GM12864 (cell line): ENCODE measurements at regions not wholly inside any gene's neighbourhood (a gene's known extent, or its start where the extent isn't known, plus 50 kb on each side); places are given as distances from the start of the nearest gene placed in this dataset.
A peak's percentile ranks its signal among the peaks of the same experiment; 100 is the strongest.

Experiments
- DNase-seq: peaks from one replicate; pipeline ENCODE4 v3.0.0-alpha.2; 2011; ENCODE audit warnings: low read depth
- H3K4me3 ChIP-seq: 2 replicates; pipeline ENCODE4 v1.5.1; 2011; ENCODE audit warnings: mild to moderate bottlenecking, low read depth, low read length, control low read depth
- TF ChIP-seq, protein P1 (sequence below): IDR thresholded peaks from 2 replicates; pipeline ENCODE4 v1.5.1; 2011; ENCODE audit warnings: low read depth, mild to moderate bottlenecking, moderate library complexity, low read length, control low read depth, inconsistent platforms; ENCODE audit errors: missing control alignments

DNA sequence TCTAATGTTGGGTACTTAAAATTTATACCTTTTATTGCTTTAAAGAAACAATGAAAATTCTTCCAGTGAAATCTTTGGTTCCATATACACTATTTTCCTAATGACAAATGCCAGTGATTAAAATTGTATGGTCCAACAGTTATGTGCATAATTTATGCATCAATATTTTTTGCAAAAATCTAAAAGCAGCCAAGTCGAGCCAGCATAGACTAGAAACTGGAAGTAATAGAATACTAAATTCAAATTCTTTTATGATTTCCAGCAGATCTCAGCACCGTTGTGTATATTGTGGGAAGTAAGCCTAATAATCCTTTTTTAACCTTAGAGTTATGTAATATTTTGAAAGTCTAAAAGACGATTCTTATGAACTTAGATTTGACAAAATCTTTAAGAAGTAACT, 652.0 kb upstream of the GOLIM4 start:
- TF ChIP-seq, protein P1, sequence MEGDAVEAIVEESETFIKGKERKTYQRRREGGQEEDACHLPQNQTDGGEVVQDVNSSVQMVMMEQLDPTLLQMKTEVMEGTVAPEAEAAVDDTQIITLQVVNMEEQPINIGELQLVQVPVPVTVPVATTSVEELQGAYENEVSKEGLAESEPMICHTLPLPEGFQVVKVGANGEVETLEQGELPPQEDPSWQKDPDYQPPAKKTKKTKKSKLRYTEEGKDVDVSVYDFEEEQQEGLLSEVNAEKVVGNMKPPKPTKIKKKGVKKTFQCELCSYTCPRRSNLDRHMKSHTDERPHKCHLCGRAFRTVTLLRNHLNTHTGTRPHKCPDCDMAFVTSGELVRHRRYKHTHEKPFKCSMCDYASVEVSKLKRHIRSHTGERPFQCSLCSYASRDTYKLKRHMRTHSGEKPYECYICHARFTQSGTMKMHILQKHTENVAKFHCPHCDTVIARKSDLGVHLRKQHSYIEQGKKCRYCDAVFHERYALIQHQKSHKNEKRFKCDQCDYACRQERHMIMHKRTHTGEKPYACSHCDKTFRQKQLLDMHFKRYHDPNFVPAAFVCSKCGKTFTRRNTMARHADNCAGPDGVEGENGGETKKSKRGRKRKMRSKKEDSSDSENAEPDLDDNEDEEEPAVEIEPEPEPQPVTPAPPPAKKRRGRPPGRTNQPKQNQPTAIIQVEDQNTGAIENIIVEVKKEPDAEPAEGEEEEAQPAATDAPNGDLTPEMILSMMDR: no peak
- no peak overlapping the region for H3K4me3 ChIP-seq
- DNase-seq: no peak

DNA sequence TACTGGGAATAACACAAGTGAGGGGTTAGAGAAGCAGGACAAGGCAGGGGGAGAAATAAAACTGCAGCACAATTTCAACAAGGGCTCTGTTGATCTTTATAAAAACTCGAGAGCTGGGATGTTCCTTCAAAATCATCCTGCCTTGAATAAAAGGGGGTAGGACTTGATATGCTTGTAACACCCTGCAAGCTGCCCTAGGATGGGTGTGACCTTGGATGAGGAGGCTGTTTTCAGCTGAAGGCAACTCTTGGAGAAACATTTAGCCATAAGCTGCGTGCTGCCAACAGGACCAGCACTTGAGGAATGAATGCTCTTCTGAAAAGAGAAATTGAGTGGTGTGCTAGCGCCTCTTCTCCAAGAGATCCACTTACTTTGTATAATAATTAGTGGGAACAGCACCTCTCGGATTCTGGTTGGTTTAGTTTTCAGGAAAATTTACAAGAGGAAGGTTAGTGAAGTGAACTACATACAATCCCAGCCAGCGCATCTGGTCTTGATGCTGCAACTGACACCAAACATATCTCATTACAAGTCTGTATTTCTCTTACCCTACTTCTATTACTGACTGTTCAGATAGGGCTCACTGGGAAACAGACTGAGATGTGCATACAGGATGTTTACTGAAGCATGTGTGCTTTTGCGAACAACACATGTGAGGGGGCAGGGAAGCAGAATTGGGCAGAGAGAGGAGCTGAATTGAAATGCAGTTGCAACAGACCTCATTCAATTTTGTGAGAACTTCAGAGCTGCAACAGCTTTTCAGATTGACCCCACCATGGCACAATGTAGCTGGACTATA, 643.0 kb upstream of the GOLIM4 start:
- TF ChIP-seq, protein P1: no peak
- no peak for DNase-seq
- H3K4me3 ChIP-seq: no peak overlapping the region

DNA sequence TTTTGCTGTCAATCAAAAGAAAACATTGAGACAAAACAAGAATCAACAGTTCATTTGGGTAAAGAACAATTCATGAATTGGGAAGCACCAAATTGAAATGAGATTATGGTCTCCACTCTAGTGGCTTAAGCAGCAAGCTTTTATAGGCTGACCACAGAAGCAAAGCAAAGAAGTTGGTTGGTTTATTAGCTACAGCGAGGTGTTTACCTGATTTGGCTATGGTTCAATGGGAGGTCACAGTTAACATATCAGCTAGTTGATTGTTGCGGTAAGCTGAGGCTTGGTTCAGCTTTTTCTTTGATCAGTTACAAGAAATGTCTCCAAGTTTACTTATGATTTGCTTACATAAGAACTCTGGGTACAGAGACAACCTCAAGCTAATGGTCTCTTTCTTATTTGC, 640.5 kb upstream of the GOLIM4 start:
- no peak overlapping the region for H3K4me3 ChIP-seq
- TF ChIP-seq, protein P1: no peak
- DNase-seq: no peak

DNA sequence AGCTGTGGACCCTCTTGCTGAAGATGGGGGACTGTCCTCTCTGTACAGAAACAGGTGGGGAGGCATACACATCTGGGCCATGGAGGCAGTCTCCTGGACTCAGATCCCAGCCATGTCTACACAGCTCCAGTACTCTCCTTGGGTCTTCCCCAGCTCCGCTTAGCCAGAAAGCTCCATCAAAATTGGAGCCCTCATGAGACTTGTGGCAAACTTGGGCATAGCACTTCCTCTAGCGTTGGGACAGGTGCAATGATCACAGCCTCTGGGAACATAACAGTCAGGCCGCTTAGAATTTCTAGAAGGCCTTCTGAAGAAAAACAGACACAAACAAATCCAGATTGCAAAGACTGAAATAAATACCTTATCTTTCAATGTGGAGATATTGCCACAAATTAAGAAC, 634.3 kb upstream of the GOLIM4 start:
- DNase-seq: no peak
- no peak overlapping the region for H3K4me3 ChIP-seq
- TF ChIP-seq, protein P1: no peak

DNA sequence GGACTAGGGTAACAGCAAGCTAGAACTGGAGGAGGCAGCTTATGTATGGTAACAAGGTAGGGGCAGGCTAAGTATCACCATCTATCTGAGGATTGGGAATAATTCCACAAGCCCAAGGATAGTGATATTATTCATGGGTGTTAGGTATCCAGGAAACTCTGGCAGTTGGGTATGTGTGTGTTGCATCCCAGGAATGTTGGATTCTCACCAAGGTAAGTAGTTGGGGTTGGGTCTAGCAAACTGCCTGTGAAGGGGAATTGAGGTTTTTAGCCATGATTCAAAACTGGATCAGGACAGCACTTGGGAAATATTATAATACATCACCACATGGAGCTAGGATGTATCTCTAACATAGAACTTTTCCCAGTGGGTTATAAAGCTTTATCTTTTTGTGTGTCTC, 626.4 kb upstream of the GOLIM4 start:
- no peak for DNase-seq
- no peak overlapping the region for H3K4me3 ChIP-seq
- TF ChIP-seq, protein P1: no peak

DNA sequence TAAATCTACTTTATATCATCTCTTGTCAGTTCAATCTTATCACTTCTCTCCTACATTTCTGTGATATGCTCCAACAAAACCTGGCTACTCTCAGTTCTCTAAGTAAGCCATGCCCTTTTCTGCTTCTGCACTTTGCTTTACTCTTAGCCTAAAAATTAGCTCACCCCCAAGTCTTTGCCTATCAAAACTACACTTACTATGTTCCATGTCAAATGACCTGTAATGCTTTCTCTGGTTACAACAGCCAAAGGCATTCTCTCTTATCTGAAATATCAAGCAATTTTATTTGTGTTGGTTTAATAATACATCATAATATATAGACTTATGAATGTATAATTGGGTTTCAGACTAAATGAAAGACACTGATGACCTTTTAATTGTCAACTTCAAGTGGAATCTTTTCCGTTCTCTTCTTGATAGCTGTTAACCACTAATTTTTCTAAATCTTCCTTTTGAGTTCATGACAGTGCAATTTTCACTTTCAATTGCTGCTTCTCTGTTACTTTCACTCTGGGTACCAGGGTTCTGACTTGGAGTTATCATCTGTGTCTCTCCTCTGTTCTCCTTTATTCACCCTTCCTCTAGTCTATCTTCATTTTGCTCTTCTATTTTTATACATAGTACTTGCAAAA, 619.0 kb upstream of the GOLIM4 start:
- TF ChIP-seq, protein P1: no peak
- DNase-seq: peak; percentile 16
- H3K4me3 ChIP-seq: no peak overlapping the region

DNA sequence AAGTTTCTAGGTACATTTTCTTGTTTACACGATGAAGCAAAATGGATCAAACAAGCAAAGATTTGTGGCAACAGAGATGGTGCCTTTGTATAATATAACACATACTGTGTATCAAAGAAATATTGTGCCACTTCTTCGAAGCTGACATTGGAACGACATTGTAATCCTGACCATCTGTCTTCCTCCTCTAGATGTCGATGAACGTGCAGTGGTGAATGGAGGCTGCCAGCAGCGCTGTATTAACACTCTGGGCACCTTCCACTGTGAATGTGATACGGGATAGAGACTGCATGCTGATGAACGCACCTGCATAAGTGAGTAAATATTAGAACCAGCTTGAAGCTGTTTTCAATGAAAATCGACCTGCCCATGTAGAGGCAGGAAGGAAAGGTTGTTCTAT, 613.3 kb upstream of the GOLIM4 start:
- no peak for DNase-seq
- no peak overlapping the region for H3K4me3 ChIP-seq
- TF ChIP-seq, protein P1: no peak
